ENCODE measurements at regions not wholly inside any gene's neighbourhood (a gene's known extent, or its start where the extent isn't known, plus 50 kb on each side); places are given as distances from the start of the nearest gene placed in this dataset.

GRCh38 chr3:162998205-162998604 is 1501.6 kb downstream of the OTOL1 start:
- no TSS peak for BruUV-seq (replicated peaks)
- CTCF ChIA-PET, result no interaction called here
- DNase-seq (ENCODE audit: low read depth, low spot score) (no peak), ATAC-seq (no peak)
- H3K9me2 ChIP-seq (ENCODE audit: insufficient read depth), result no peaks in the 10 kb centered on the region; the same call in 1 of the 2 replicates
- H3K27ac ChIP-seq (ENCODE audit: low read depth, low read length), result no peak overlapping the region
- peak overlapping the region; percentile 33 for H2AFZ ChIP-seq (ENCODE audit: low read depth, low read length, poor library complexity, severe bottlenecking)
- TF ChIP-seq TCF7L2 (IDR thresholded peaks at IDR 0.05; ENCODE audit: borderline replicate concordance, extremely low read depth, insufficient read depth, insufficient read length), result no peak
- no peak for TF ChIP-seq RAD21 (IDR thresholded peaks at IDR 0.05; ENCODE audit: low read depth)
- no peak for TF ChIP-seq ATF3 (IDR thresholded peaks at IDR 0.05)
- TF ChIP-seq POLR2AphosphoS5 (IDR thresholded peaks at IDR 0.05; ENCODE audit: low read depth, low read length), result no peak
- TF ChIP-seq JUND (IDR thresholded peaks at IDR 0.05), result no peak
- TF ChIP-seq EZH2phosphoT487 (IDR thresholded peaks at IDR 0.05; ENCODE audit: borderline replicate concordance), result no peak
- intact Hi-C loops (cut with micrococcal nuclease), result no loop called here
- no peak overlapping the region for H3K9ac ChIP-seq (ENCODE audit: low read length)
- POLR2A ChIA-PET, result interaction anchor here (1.2 kb wide), 1 partner anchor 10 kb away, joined by 3 read pairs; no protein-coding TSS in a partner anchor
- H3K9me3 ChIP-seq (ENCODE audit: control insufficient read depth in 1 of 2, insufficient read depth in 1 of 2, low read depth in 1 of 2, low read length in 2 of 2), result no peaks in the 10 kb centered on the region; a peak in 2 of 4 replicates
- no peaks in the 10 kb centered on the region for H3K79me2 ChIP-seq (ENCODE audit: insufficient read depth, low read length)
- no peak overlapping the region for H3K4me2 ChIP-seq (ENCODE audit: low read length)
- no peaks in the 10 kb centered on the region for H3K27me3 ChIP-seq (ENCODE audit: insufficient read depth, low read length)
- no peaks in the 10 kb centered on the region for H3K36me3 ChIP-seq (ENCODE audit: control insufficient read depth in 1 of 2, insufficient read depth in 2 of 2, low read length in 2 of 2)
- no peak overlapping the region for H3K4me3 ChIP-seq (replicated peaks in 1 of 2; ENCODE audit: low read depth in 1 of 2, low read length in 2 of 2)
- RAD21 ChIA-PET (ENCODE audit: low non-redundant PET in 1 of 2, low total read pairs in 2 of 2, uncharacterized antibody in 2 of 2, unreplicated experiment in 2 of 2), result no interaction called here
- no peaks in the 10 kb centered on the region for H3K4me1 ChIP-seq (ENCODE audit: control insufficient read depth in 1 of 2, insufficient read depth in 2 of 2, low read length in 2 of 2)
- H4K20me1 ChIP-seq (ENCODE audit: insufficient read depth), result no peaks in the 10 kb centered on the region

- ChIA-PET RAD21 (ENCODE audit: low non-redundant PET in 1 of 2, low total read pairs in 2 of 2, uncharacterized antibody in 2 of 2, unreplicated experiment in 2 of 2) (no interaction called here), CTCF (no interaction called here), POLR2A (interaction anchor here (0.7 kb wide), 1 partner anchor 19 kb away, joined by 4 read pairs; no protein-coding TSS in a partner anchor)
- no peaks in the 10 kb centered on the region for H4K20me1 ChIP-seq (ENCODE audit: insufficient read depth)
- no peaks in the 10 kb centered on the region for H3K36me3 ChIP-seq (ENCODE audit: control insufficient read depth in 1 of 2, insufficient read depth in 2 of 2, low read length in 2 of 2)
- TF ChIP-seq ZFX (IDR thresholded peaks at IDR 0.05) (no peak), SP1 (IDR thresholded peaks at IDR 0.05; ENCODE audit: low read depth) (no peak), ZNF274 (IDR thresholded peaks at IDR 0.05; ENCODE audit: low read depth, low read length) (no peak)
- H3K9ac ChIP-seq (ENCODE audit: low read length), result no peak overlapping the region
- ATAC-seq, result no peak
- H3K27ac ChIP-seq (ENCODE audit: low read depth, low read length), result no peak overlapping the region
- no TSS peak for BruUV-seq (replicated peaks)
- no peaks in the 10 kb centered on the region for H3K79me2 ChIP-seq (ENCODE audit: insufficient read depth, low read length)
- no peaks in the 10 kb centered on the region for H3K4me1 ChIP-seq (ENCODE audit: control insufficient read depth in 1 of 2, insufficient read depth in 2 of 2, low read length in 2 of 2)
- no peaks in the 10 kb centered on the region for H3K9me3 ChIP-seq (ENCODE audit: control insufficient read depth in 1 of 2, insufficient read depth in 1 of 2, low read depth in 1 of 2, low read length in 2 of 2)
- intact Hi-C loops (cut with micrococcal nuclease), result no loop called here
- no peak overlapping the region for H2AFZ ChIP-seq (ENCODE audit: low read depth, low read length, poor library complexity, severe bottlenecking)
- no peak overlapping the region for H3K4me2 ChIP-seq (ENCODE audit: low read length)
- H3K9me2 ChIP-seq (ENCODE audit: insufficient read depth), result no peaks in the 10 kb centered on the region
- no peaks in the 10 kb centered on the region for H3K27me3 ChIP-seq (ENCODE audit: insufficient read depth, low read length)
- no peak overlapping the region for H3K4me3 ChIP-seq (replicated peaks in 1 of 2; ENCODE audit: low read depth in 1 of 2, low read length in 2 of 2)
- DNase-seq (ENCODE audit: low read depth, low spot score), result no peak
These were observed 1515.0 kb downstream of the OTOL1 start for GRCh38 chr3:163011596-163011995.

All from HCT116 (cell line).